ENCODE measurements at regions not wholly inside any gene's neighbourhood (a gene's known extent, or its start where the extent isn't known, plus 50 kb on each side); places are given as distances from the start of the nearest gene placed in this dataset.
A peak's percentile ranks its signal among the peaks of the same experiment; 100 is the strongest.
"Not testable (repeated sequence)": the region's sequence is repeated elsewhere in the genome, so short reads cannot be mapped to it uniquely, and the experiment has no call there.

DNA sequence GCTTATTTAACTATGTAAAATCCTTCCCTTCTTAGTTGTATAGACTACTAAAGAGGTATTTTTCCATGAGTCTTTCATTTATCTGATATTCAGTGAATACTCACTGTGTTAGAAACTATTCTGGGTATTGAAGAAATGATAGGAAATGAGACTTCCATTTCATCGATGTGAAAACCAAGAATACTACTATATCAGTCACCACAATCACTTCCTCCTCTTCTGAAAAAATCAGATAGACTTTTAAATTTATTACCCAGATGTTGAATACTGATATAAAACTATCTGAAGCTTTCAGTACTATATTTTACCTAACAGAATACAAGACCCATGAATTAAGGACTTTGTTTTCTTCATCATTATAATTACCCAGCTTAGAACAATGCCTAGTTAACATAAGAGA lies 1801.1 kb upstream of the CELF4 start:
- no peak for DNase-seq

DNA sequence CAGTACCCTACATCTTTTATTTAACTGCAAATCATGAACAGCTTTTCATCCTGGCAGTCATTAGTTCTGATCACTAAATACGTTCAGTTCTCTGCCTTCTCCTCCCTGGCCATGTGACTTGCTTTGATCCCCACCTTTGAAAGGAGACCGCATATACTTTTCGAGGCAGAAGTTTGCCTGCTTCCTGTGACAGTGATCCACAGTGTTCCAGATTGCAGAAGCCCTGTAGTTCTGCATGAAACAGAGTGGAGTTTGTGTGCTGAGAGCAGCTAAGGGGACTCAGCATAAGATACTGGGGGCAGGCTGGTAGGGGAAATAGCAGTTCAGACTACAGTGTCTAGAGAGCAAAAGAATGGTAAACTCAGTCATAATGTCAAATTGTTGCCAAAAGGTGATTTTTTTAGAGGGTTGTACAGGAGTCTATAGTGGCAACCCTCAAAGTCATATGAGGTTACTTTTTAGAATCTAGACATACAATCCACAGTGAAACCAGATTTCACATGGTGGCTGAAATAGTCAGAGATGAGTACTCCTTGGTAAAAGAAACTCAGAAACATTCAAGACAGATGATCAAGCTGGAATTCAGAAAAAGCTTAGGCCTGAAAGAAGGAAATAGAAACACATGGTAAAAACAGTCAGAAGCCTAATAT lies 1800.4 kb upstream of the CELF4 start:
- peak; percentile 20 for DNase-seq

DNA sequence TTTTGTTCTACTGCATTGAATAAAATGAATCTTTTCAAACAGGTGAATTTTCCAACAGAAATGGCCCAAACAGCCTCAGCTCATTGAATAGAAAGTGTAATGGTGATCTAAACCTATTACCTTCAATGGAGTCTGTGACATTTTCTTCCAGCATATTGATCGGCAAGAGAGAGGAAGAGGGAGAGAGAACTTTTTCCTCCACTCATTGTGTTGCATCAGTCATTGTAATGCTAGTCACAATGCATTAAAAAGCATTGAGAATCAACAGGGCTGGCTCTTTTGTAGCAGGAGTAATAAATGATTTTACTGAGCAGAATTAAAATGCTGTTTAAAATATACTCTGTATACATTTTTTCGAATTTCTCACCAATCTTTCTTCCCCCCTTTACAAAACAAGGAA lies 1794.5 kb upstream of the CELF4 start:
- DNase-seq, result no peak

DNA sequence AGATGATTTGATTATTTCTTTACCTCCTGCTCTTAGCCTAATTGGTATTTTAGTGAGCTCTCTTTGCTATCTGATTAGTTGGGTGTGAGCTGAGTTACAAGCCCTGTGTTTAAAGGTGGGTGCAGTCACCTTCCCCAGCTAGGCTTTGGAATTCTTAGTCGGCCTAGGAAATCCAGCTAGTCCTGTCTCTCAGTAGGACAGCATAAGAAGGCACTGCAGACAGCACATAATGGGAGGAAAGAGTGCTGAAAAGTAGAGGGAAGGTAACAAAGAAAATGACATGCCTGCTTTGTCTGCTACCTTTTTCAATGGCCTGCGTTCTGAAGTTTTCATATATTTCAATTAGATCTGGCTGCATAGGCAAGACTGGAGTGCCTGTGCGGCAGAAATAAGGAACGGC lies 1794.0 kb upstream of the CELF4 start:
- DNase-seq, result no peak

- DNase-seq, result no peak
Observed at GRCh38 chr18:39350945-39351344, 1785.3 kb upstream of the CELF4 start.

- no peak for DNase-seq
Observed at GRCh38 chr18:39349801-39350200, 1784.2 kb upstream of the CELF4 start.

- peak; percentile 11 for DNase-seq
Observed at GRCh38 chr18:39348757-39349156, 1783.2 kb upstream of the CELF4 start.

GRCh38 chr18:39347701-39348100 lies 1782.1 kb upstream of the CELF4 start:
- no peak for DNase-seq

DNA sequence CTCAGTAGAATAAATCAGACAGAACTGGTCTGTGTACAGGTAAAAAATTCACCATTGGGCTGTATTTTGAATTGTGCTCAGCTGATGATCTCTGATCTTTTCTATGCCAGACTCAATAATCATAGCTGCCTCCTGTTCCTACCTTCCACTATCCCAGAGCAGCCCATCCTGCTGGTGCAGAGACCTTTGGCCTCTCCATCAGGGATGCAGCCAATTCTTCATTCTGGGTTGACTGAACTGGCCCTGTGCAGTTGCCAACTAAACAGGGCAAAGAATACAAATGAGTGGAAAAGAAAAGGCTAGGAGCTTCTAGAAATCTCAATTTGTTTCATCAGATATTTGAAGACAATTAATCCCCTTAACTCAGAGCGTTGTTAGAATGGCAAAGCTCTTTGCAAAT lies 1781.3 kb upstream of the CELF4 start:
- DNase-seq, result no peak

DNA sequence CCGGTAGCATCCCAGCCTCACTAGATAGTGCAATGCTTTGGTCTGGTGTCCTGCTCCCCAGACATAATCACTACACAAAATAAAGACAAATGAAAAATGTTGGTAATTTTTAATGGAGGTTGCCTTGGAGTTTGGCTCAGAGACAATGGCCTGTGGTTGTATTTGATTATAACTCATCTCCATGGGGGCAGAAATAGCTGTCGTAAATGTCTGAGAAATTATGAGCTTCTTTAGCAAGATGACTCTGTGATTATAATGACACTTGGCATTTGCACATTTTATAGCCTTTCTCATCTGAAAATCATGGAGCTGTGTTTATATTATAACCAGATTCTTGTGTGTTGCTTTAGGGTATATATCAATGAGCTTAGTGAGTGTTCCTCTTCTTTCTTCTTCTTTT lies 1779.7 kb upstream of the CELF4 start:
- DNase-seq, result no peak

DNA sequence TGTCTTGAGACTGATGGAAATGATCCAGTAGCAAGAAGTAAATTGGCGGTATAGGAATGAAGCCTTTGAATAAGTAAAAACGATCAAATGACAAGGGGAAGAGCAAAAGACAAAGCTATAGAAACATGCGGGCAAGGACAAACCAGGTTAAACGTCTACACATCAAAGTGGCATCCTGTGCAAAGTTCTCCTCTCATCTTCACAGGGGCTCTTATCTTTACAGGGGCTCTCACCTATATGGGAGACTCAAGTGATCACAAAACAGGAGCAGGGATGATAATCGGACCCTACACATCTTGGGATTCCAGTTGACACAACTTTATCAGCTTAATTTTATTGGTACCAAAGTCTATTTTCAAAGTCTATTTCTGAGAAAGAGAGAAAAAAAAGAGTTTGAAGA lies 1778.9 kb upstream of the CELF4 start:
- DNase-seq, result no peak

GRCh38 chr18:39341129-39341528 lies 1775.5 kb upstream of the CELF4 start:
- no peak for DNase-seq

GRCh38 chr18:39340418-39340817 lies 1774.8 kb upstream of the CELF4 start:
- DNase-seq, result no peak

DNA sequence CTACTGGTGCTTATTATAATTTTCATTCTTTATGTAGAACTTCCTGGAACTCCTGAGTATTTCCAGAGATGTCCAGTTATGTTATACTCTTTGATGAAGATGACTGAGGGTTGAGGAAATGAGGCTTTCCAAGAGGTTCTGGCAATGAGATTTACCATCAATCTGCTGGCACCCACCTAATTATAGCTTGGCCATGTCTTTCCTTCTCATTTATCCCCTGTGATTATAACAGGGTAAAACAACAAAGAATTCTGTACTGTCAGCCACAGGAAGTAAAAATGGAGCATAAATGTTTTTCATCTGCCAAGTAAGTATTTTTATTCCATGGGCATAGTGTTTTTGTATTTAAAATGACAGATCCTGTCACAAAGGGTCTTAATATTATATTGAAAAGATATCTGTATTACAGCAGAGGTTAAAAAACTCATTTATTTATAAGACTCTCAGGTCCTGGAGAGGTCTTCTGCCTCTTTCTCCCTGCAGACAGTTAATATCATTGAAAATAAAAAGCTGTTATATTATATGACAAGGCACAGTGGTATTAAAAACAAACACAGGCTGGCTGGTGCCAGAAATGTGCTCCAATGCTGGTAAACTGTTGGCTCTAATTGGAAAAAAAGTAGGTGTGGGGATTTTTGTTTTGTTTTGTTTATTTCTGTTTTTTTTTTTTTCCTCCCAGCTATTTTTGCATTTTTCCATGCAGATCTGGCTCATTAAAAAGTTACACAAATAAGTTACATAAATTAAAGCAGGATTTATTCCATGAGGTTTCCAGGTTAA lies 1764.1 kb upstream of the CELF4 start:
- no peak for DNase-seq

DNA sequence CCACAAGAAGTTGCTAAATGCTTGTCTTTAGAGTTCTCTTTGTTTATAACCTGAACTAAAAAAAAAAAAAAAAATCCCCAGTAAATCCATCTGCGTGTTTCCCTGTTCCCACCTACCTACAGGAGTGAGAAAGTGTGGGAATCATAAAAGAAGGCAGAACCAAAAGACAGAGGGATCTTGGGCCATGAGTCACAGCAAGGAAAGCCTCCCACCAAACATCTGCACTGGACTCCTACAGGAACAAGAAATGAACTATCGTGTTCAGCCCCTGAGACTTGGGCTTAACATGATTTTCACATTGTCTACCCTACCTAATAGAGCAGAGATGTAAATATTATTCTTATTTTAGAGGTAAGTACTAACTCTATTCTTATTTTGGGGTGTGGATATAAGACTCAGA lies 1761.2 kb upstream of the CELF4 start:
- no peak for DNase-seq

GRCh38 chr18:39325973-39326372 lies 1760.4 kb upstream of the CELF4 start:
- DNase-seq, result no peak

DNA sequence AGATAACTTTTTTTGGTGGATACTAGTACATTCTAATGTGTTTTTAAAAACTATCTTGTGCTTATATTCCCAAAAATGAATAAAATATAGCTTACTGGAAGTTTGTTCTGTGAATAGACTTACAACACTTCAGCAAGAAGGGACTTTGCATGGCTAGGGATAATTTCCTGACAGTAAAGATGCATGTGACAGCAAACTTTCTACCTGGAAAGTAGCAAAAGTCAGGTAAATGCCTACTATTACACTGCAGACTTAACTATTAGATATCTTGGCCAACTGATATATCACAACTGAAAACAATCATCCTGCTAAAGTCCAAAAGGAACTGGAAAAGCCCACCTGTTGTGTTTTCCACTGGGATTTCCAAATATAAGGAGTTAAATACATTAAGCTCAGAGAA lies 1753.5 kb upstream of the CELF4 start:
- no peak for DNase-seq

- DNase-seq, result no peak
Observed at GRCh38 chr18:39318462-39318861, 1752.9 kb upstream of the CELF4 start.

DNA sequence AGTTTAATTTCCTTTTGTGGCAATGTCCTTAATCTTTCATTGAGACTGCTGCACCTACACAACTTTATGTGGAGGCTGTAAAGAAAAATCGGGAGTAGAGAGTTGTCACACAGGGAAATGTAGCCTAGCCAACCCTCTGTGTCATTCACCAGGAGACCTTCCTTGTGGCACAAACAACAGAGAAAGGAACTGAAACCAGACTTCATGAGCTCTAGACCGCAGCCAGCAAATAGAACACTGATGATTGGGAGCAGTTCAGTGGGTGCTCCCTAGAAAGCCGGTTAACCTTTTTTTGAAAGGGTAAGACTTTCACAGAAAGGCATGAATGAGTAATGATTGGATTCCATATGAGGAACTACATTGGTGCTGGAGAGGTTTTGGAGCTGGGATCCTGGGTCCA lies 1752.4 kb upstream of the CELF4 start:
- DNase-seq, result no peak

DNA sequence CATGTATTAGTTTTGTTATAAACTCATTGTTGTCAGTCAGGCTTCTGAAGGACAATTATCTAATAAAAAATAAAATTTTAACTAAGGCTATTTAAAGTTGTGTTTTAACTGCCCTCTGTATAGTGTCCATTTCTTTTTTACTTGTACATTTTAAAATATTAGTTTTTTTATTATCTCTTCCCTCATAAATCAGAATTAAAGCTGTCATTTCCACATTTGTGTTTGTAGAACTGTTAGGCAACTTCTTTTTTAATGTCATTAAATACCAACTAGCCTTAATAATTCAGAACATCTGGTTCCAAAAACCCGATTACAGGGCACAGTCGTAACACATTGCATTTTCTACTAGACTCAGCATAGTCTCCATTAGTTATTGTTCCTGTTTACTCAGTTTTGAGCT lies 1749.0 kb upstream of the CELF4 start:
- no peak for DNase-seq

DNA sequence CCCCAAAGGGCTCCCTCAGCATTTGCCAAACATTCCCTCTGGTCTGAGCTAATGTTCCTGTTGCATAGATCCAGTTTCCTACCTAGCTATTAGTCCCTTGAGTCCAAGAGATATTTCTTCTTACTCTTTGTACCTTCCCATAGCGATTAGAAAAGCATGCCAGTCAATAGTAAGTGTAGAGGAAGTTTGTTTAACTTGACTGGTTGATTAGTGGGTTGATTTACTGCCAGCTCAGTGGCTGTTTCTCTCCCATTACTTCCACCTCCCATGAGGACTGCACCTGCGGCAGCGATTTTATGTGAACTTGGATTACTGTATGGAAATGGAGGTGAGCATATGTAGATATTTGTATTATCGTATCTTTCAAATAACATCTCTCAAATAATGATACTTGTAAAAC lies 1748.4 kb upstream of the CELF4 start:
- DNase-seq, result no peak

GRCh38 chr18:39311111-39311712 lies 1745.6 kb upstream of the CELF4 start:
- DNase-seq, result no peak

GRCh38 chr18:39308931-39309521 lies 1743.4 kb upstream of the CELF4 start:
- DNase-seq, result not testable (repeated sequence)

- DNase-seq, result peak; percentile 59
Observed at GRCh38 chr18:39305766-39306165, 1740.2 kb upstream of the CELF4 start.

All from GDM1 (cell line).